ENCODE measurements at regions not wholly inside any gene's neighbourhood (a gene's known extent, or its start where the extent isn't known, plus 50 kb on each side); places are given as distances from the start of the nearest gene placed in this dataset.
A peak's percentile ranks its signal among the peaks of the same experiment; 100 is the strongest.

DNA sequence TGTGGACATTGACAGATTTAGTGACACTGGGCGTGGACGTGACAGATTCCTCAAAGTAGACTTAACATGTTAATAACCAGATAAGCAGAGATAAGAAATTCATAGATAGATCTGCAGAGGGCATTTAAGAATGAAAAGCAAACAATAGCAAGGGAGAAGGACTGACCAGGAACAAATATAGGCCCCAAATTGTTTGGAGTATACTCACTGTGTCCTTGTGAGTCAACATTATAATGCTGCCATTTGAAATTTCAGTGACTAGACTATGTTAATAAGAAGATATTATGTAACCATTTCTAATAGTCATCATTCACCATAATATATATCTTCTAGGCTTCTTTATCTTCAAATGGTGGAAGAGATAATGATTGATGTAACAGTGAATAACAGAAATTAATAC is 78.1 kb upstream of the SLC38A11 start:
- no peak for DNase-seq (ENCODE audit: low read depth, low spot score)

DNA sequence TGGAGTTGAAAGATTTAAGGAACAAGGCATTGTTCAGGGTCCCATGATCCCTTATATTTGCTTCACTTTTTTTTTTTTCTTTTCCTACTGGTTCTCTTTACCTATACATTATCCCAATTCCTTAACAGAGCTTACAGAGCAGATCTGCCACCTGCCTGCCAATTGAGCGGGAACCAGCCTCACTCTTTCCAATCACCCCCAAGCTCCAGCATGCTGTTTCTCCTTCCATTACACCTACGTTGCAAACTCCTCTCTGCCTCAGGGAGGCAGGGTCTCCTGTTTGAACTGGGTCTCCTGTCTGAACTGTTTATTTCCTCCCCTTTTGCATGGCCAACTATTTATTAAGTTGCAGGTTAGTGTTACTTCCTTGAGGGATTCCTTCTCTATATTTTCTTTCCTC is 77.2 kb upstream of the SLC38A11 start:
- DNase-seq (ENCODE audit: low read depth, low spot score) = no peak

DNA sequence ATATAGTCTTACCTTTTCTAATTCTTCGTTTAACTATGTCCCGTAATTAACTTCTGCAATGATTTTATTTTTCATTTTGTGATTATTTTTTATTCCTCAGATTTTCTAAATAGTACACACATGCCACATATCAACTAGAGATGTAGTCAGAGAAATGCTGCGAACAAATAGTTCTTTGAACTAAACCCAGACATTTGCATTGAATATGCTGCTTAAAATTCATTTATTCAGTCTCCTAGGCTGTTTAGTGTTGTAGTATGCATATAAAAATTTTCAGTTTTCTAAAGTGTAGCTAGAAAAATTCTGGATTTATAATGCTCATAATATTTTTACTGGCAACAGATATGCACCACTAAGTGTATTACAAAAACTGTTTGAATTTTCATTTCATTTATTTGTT is 68.9 kb upstream of the SLC38A11 start:
- no peak for DNase-seq (ENCODE audit: low read depth, low spot score)

DNA sequence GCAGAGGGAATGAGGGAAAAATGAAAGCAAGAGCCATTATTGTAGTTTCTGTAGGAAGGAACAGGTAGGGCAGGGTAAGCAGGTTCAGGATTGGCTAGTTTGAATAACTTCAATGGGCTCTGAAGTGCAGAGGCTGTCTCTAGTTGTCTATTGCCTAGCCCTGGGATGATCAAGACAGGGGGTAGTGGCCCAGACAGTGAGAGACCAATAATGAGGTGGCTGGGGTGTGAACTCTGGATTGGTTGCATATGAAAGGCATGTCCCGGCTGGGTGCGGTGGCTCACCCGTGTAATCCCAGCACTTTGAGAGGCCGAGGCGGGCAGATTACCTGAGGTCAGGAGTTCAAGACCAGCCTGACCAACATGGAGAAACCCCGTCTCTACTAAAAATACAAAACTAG is 67.5 kb upstream of the SLC38A11 start:
- DNase-seq (ENCODE audit: low read depth, low spot score) = no peak

DNA sequence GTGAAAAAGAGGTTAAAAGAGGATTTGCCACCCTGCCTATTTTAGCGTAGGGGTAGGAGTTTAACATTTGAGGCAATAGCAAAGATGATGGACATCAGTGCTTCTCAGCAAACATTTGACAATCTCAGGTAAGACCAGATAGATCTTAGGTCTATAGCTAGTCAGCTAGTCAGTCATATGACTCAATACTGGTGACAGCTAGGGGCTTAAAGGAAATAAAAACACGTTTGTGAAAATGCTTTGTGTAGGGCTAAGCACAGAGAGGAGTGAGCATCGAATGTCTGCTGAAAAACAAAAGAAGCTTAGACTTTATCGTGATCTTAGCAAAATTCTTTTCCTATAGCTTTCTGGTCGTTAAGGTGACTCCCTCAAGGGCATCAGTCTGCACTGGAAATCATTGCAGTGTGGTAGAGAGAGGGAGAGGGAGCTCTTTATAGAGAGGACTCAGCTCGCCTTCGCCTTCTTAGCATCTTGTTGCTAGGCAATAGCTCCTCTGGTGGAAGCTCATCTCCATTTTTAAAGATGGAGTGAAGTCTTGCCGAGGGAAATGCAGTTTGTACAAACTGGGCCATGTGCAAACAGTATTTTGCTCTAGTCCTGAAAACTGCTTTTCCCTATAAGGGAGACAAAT is 62.8 kb upstream of the SLC38A11 start:
- no peak for DNase-seq (ENCODE audit: low read depth, low spot score)

DNA sequence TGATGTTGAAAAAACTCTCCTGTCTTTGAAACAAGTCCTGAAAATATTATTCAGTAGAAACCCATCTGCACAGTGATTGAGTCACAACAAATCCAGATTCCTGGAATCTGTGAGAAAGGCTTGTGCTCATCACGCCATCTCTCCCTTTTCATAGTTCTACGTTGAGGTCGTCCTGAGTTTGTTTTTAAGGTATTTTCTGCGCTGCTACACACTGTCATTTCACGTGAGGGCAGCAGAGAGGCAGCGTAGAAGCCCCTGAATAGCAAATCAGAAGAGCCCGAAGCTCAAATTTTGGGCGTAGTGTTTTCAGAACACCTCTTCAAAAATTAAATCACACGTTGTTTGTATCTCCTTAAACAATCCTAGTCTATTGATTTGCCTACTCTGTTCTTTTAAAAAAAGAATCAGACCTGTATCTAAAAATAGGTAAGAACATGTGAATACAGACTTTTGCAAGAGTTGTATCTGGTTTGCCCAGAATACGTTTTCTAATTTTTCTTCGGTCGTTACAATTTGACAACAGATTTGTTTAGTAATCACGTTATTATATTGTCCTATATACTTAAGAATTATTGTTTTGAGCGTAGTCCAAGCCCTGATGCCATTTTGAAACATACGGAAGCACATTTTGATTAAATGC is 61.6 kb upstream of the SLC38A11 start:
- peak; percentile 6 for DNase-seq (ENCODE audit: low read depth, low spot score)

DNA sequence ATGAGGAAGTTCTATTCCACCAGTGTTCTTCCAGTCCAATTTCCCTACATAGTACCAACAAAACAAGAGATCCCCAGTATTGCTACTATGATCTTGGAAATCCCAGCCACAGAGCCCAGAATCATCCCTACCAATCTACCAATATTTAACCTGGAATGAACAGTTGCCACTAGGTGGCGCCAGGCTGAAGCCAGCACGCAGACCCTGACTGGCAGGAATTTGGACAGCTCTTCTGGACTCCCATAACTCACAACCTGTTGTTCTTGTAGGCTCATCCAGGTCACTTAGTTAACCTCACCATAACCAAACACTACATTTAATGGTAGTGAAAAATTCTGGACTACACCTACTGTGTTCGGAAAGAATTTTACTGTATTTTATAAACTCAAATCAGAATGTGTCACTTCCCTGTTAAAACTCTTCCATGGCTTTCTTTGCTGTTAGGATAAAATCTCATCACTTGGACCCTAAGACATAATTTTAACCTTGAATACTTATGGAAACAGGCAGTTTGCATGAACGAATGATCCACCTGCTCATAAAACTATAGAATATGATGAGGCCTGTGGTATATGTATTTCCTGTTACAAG is 59.8 kb upstream of the SLC38A11 start:
- DNase-seq (ENCODE audit: low read depth, low spot score) = peak; percentile 44

DNA sequence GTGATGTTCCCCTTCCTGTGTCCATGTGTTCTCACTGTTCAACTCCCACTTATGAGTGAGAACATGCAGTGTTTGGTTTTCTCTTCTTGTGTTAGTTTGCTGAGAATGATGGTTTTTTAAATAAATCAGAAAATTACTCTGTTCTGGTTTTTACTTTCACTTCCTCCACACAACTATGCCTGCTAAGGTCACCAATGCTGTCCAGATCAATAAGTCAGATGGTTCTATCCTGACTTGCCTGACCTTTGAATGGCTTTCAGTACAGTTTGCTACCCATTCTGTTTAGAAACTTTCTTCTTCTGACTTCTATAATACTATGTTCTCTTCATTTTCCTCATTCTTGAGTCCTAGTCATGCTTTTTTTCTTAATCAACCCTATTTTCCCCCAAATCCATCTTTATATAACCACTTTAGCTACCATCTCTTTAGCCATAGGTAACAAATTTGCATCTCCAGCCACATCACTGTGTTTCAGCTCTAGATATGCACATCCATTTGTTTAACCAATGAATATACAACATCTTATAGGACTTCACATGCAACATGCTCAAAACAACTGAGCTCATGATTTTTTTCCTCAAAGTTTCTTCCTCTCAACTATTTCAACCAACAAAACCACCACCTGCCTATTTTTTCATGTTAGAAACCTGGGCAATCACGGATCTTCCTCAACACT is 58.8 kb upstream of the SLC38A11 start:
- DNase-seq (ENCODE audit: low read depth, low spot score) = no peak

DNA sequence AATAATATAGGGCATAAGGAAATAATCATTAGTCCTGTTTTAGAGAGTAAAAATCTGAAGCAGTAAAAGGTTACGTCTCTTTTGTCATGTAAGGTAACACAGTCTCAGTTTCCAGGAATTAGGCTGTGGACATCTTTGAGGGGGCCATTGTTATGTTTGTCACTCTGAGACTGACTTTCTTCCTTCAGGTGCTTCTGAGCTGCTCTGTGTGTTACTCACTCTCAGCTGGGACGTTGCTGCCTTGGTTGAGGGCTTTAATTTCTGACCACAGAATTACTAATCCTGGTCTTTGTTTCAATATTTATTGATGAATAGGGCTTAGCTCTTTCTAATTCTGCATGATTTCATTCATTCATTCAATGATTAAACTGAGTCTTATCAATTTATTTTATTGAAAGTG is 55.9 kb upstream of the SLC38A11 start:
- no peak for DNase-seq (ENCODE audit: low read depth, low spot score)

DNA sequence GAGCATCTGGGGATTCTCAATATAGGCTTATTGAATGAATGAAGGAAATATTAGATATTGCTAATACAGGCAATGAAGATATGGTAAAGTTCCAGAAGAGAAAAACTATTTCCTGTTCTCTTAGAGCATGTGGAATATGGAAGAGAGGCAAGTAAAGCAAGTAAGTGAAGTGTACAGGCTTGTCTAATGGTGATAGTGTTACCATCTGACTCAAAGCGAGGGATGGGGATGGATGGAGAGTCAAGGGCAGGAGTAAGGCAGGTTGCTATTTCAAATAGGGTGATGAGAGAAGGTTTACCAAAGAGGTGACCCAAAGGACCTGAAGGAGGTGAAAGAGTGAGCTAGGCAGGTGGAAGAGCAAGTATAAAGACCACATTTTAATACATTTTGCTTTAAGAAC is 55.2 kb upstream of the SLC38A11 start:
- no peak for DNase-seq (ENCODE audit: low read depth, low spot score)

DNA sequence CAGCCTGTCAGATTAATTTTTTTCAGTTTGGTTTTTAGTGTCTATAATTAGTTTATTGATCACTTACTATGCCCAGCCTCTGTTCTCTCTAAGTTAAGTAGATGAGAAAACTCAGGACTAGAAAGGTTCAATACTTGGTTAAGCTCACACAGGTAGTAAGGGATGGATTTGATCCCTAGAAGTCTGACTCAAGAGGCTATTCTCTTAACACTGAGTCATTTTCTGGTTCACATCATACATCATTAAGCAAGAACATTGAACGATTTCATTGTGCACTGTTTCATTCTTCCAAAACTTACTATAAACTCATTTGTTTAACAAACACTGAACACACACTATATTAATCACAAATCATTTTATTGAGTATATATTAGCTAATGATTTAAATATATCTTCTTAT is 54.1 kb upstream of the SLC38A11 start:
- DNase-seq (ENCODE audit: low read depth, low spot score) = no peak

DNA sequence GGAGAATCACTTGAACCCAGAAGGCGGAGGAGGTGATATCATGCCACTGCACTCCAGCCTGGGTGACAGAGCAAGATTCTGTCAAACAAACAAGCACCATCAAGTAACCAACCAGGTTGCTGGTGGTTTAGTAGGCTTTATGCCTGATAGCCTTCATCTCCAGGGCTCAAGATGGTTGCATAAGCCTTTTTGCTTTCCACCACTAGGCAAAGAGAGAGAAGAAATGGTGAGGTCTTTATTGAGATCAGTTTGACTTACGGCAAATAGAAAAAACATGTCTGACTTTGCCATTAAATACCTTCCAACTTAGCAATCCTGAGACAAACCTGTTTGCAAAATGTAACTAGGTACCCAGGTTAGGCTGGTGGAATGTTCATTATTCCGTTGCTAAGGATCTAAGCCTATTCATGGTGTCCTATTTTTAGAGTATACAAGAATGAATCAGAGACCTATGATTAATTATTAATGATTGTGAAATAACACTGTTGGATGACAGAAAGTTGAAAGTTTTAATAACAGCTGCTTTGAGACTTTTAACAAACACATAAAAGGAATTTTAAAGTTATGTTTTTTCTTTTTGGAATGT is 53.5 kb upstream of the SLC38A11 start:
- DNase-seq (ENCODE audit: low read depth, low spot score) = no peak

DNA sequence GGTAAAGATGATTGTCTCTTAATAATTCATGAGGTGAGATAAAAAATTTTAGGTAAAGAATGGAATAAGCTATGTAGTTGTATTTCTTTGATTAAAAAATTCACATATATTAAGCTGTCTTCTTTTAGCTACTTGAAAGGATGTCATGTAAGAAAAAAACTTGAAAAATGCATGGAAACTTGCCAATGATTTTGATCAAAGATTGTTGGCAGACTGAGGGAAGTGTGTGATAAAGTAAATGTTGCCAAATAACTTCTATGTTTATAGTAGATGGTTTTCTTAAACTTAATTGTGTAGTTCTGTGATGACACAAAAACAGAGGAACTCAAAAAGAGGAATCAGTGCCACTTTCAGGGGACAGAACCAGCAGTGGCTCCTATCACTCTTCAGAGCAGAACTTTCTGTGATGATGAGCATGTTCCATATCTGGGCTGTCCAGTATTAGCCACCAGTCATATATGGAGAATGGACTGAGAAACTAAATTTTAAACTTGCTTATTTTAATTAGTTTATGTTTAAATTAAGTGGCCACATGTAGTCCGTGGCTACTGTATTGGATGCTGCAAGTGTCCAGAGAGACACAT is 51.9 kb upstream of the SLC38A11 start:
- DNase-seq (ENCODE audit: low read depth, low spot score) = no peak
